ENCODE measurements at regions not wholly inside any gene's neighbourhood (a gene's known extent, or its start where the extent isn't known, plus 50 kb on each side); places are given as distances from the start of the nearest gene placed in this dataset.

- TF ChIP-seq CTCF (IDR thresholded peaks at IDR 0.05; ENCODE audit: low read depth, low read length, missing input control) (no peak), TAF1 (conservative IDR thresholded peaks at IDR 0.05) (no peak)
Observed at GRCh38 chr17:71521724-71522123, 599.1 kb upstream of the SOX9 start.

Measured in liver (tissue), 3 donors.